CD14-positive monocyte (primary cell): ENCODE measurements at regions not wholly inside any gene's neighbourhood (a gene's known extent, or its start where the extent isn't known, plus 50 kb on each side); places are given as distances from the start of the nearest gene placed in this dataset.

Source experiments
- DNase-seq, 3 donors: peaks; one replicate each; pipeline ENCODE4 v3.0.0-alpha.2; 2011 to 2022
- H2AFZ ChIP-seq: 2 replicates; pipeline ENCODE4 v1.6.0; 2012; ENCODE audit warnings: mild to moderate bottlenecking, low read depth, low read length, inconsistent platforms; ENCODE audit not compliant: insufficient read depth, poor library complexity, severe bottlenecking
- H3K27ac ChIP-seq, 2 donors: 1 replicate in 1 of 2; 2 replicates in 1 of 2; pipeline ENCODE4 v1.5.1; 2012 to 2013; ENCODE audit warnings: low read length in 2 of 2, control low read depth in 1 of 2, inconsistent platforms in 1 of 2, low read depth in 1 of 2, mild to moderate bottlenecking in 1 of 2
- H3K27me3 ChIP-seq, 2 donors: one replicate each; pipeline versions ENCODE4 v1.6.0 to v1.6.1; 2011 to 2013; ENCODE audit warnings: low read length in 2 of 2; ENCODE audit not compliant: control insufficient read depth in 2 of 2, insufficient read depth in 2 of 2
- H3K36me3 ChIP-seq, 2 donors: replicated peaks in 1 of 2; 1 replicate in 1 of 2; 2 replicates in 1 of 2; pipeline versions ENCODE4 v1.5.1 to v1.6.1; 2012 to 2013; ENCODE audit warnings: low read length in 2 of 2, control low read depth in 1 of 2, inconsistent platforms in 1 of 2, mild to moderate bottlenecking in 1 of 2; ENCODE audit not compliant: insufficient read depth in 2 of 2, control insufficient read depth in 1 of 2
- H3K4me1 ChIP-seq, 2 donors: 1 replicate in 1 of 2; 2 replicates in 1 of 2; pipeline versions ENCODE4 v1.5.1 to v1.6.1; 2012 to 2013; ENCODE audit warnings: low read length in 2 of 2, control low read depth in 1 of 2, inconsistent platforms in 1 of 2, mild to moderate bottlenecking in 1 of 2, moderate library complexity in 1 of 2; ENCODE audit not compliant: insufficient read depth in 2 of 2, control insufficient read depth in 1 of 2
- H3K4me2 ChIP-seq: replicated peaks from 2 replicates; pipeline ENCODE3; 2012; ENCODE audit warnings: low read length, moderate library complexity, mild to moderate bottlenecking; ENCODE audit not compliant: poor library complexity, severe bottlenecking; ENCODE audit errors: extremely low read depth
- H3K4me3 ChIP-seq, 3 experiments: fragments of 200-600 bp in 1 of 3; sonication (generic) in 1 of 3; replicated peaks in 1 of 3; 1 replicate in 2 of 3; 2 replicates in 1 of 3; pipeline ENCODE4 v1.5.1; 2011 to 2013; ENCODE audit warnings: low read length in 3 of 3, mild to moderate bottlenecking in 3 of 3, control low read depth in 2 of 3, low read depth in 2 of 3, inconsistent platforms in 1 of 3, moderate library complexity in 1 of 3
- H3K79me2 ChIP-seq: 2 replicates; pipeline ENCODE4 v1.6.0; 2012; ENCODE audit warnings: mild to moderate bottlenecking, control low read depth, inconsistent platforms, low read length, moderate library complexity; ENCODE audit not compliant: insufficient read depth
- H3K9ac ChIP-seq: 2 replicates; pipeline ENCODE4 v1.6.0; 2017; ENCODE audit warnings: low read length, mild to moderate bottlenecking; ENCODE audit not compliant: insufficient read depth, poor library complexity, severe bottlenecking
- H3K9me3 ChIP-seq, 2 donors: replicated peaks in 1 of 2; 1 replicate in 1 of 2; 2 replicates in 1 of 2; pipeline versions ENCODE4 v1.5.1 to v1.6.1; 2012 to 2013; ENCODE audit warnings: low read length in 2 of 2, control low read depth in 1 of 2; ENCODE audit not compliant: control insufficient read depth in 1 of 2, insufficient read depth in 1 of 2
- H4K20me1 ChIP-seq: 2 replicates; pipeline ENCODE4 v1.6.0; 2012; ENCODE audit warnings: mild to moderate bottlenecking, low read length, control low read depth, moderate library complexity; ENCODE audit not compliant: insufficient read depth
- H3K27ac Mint-ChIP-seq, 7 donors: one replicate each; pipeline ENCODE4 v1.8.0; 2020; ENCODE audit warnings: mild to moderate bottlenecking in 7 of 7, mixed read lengths in 7 of 7, moderate library complexity in 6 of 7, inconsistent platforms in 2 of 7
- H3K27me3 Mint-ChIP-seq, 3 donors: one replicate each; pipeline ENCODE4 v1.8.0; 2021 to 2022; ENCODE audit warnings: low read depth in 3 of 3, mild to moderate bottlenecking in 3 of 3, mixed read lengths in 3 of 3, moderate library complexity in 3 of 3, inconsistent platforms in 1 of 3
- H3K36me3 Mint-ChIP-seq, 2 donors: one replicate each; pipeline ENCODE4 v1.8.0; 2020; ENCODE audit warnings: mixed read lengths in 2 of 2, inconsistent platforms in 1 of 2, mild to moderate bottlenecking in 1 of 2
- H3K4me1 Mint-ChIP-seq: one replicate; pipeline ENCODE4 v1.8.0; 2020; ENCODE audit warnings: mild to moderate bottlenecking, mixed read lengths
- H3K4me3 Mint-ChIP-seq, 2 donors: one replicate each; pipeline ENCODE4 v1.8.0; 2020; ENCODE audit warnings: mild to moderate bottlenecking in 2 of 2, mixed read lengths in 2 of 2, moderate library complexity in 1 of 2
- H3K9me3 Mint-ChIP-seq, 7 donors: one replicate each; pipeline ENCODE4 v1.8.0; 2020 to 2022; ENCODE audit warnings: mixed read lengths in 7 of 7, mild to moderate bottlenecking in 6 of 7, moderate library complexity in 6 of 7, inconsistent platforms in 2 of 7
- WGBS: methylation state at CpG from one replicate; pipeline ENCODE4 v1.1.5; 2013; ENCODE audit warnings: missing lambda C conversion rate; ENCODE audit not compliant: insufficient coverage; 5-methylcytosine and 5-hydroxymethylcytosine counted together
- intact Hi-C, 2 donors: fragments of 100-400 bp; cut with micrococcal nuclease; formaldehyde crosslinking; loops; one replicate each; pipeline versions ENCODE4 v1.15.0 to v1.15.1; 2023
- TF ChIP-seq, protein P1 (sequence below): fragments of 200-600 bp; IDR thresholded peaks from one replicate; pipeline ENCODE4 v1.8.0; 2022; ENCODE audit warnings: antibody characterized with exemption, mild to moderate bottlenecking

DNA sequence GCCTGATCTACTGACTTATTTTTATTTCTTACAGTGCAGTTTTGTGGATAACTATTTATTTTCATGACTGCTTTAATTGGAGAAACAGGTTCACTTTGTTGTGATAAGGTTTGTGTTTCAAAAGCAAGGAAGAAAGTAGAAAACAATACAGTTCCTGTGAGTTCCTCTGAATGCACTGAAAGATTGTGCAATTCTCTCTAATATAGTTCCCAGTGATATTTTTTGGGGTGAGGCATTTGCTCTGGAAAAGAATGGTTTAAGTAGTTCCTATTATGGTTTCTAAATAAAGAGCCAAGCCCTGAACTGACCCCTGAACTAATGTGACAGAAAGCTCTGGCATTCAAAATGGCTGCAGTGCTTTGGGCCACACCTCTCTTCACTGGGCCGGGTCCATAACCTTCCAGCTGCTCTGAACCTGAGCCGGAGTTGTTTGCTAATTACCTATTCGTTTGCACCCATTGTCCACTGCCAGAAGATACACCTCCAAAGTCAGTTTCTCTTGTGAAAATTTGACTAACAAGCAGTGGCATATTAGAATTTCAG is 56.6 kb upstream of the VTCN1 start:
- no peaks in the 10 kb centered on the region for H3K36me3 Mint-ChIP-seq
- no peaks in the 10 kb centered on the region for H4K20me1 ChIP-seq
- H3K4me1 Mint-ChIP-seq: no peaks in the 10 kb centered on the region
- H3K4me2 ChIP-seq: no peak overlapping the region
- no peaks in the 10 kb centered on the region for H3K4me1 ChIP-seq
- WGBS: 91% methylated on average over 3 of the region's 3 CpGs
- DNase-seq: no peak
- H3K36me3 ChIP-seq: no peaks in the 10 kb centered on the region
- no peak overlapping the region for H3K9ac ChIP-seq
- no peaks in the 10 kb centered on the region for H3K9me3 Mint-ChIP-seq
- H3K27me3 ChIP-seq: no peaks in the 10 kb centered on the region
- H2AFZ ChIP-seq: no peak overlapping the region
- H3K79me2 ChIP-seq: no peaks in the 10 kb centered on the region
- no peaks in the 10 kb centered on the region for H3K9me3 ChIP-seq
- no peak overlapping the region for H3K4me3 ChIP-seq
- intact Hi-C loops: no loop called here
- TF ChIP-seq, protein P1, sequence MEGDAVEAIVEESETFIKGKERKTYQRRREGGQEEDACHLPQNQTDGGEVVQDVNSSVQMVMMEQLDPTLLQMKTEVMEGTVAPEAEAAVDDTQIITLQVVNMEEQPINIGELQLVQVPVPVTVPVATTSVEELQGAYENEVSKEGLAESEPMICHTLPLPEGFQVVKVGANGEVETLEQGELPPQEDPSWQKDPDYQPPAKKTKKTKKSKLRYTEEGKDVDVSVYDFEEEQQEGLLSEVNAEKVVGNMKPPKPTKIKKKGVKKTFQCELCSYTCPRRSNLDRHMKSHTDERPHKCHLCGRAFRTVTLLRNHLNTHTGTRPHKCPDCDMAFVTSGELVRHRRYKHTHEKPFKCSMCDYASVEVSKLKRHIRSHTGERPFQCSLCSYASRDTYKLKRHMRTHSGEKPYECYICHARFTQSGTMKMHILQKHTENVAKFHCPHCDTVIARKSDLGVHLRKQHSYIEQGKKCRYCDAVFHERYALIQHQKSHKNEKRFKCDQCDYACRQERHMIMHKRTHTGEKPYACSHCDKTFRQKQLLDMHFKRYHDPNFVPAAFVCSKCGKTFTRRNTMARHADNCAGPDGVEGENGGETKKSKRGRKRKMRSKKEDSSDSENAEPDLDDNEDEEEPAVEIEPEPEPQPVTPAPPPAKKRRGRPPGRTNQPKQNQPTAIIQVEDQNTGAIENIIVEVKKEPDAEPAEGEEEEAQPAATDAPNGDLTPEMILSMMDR: no peak
- no peak overlapping the region for H3K27ac ChIP-seq
- H3K27ac Mint-ChIP-seq: no peak overlapping the region
- peaks cover 0 to 2% (median 0%) of the 10 kb centered on the region in 3 donors for H3K27me3 Mint-ChIP-seq
- no peak overlapping the region for H3K4me3 Mint-ChIP-seq

DNA sequence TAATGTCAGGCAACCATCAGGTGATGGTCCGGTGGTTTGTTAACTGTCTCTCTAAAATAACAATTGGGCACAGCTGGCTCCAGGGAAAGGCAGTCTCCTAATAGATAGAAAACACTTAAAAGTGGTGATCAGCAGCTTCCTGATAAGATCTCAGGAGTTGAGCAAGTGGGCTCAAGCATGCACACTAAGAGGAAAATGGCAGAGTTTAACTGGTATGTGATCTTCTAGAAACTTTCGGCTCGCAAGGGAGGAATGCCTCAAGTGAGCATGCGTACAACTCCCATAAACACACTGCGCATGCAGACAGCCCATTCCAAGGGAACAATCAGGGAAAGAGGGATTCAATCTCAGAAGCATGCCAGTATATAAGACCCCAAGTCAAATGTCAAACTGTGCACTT is 52.2 kb upstream of the VTCN1 start:
- no peaks in the 10 kb centered on the region for H3K36me3 Mint-ChIP-seq
- peaks cover 0 to 2% (median 2%) of the 10 kb centered on the region in 3 donors for H3K27me3 Mint-ChIP-seq
- H3K4me1 Mint-ChIP-seq: no peaks in the 10 kb centered on the region

More for the DNA sequence above, 52.2 kb upstream of the VTCN1 start:
- no peak overlapping the region for H3K9ac ChIP-seq
- no peak for DNase-seq
- no peak overlapping the region for H3K27ac Mint-ChIP-seq
- no peak overlapping the region for H3K4me3 ChIP-seq
- TF ChIP-seq, protein P1: no peak
- peaks cover 5 to 8% of the 10 kb centered on the region in 2 donors for H3K9me3 ChIP-seq
- no peaks in the 10 kb centered on the region for H3K36me3 ChIP-seq
- no peak overlapping the region for H3K4me3 Mint-ChIP-seq
- H3K79me2 ChIP-seq: no peaks in the 10 kb centered on the region
- no peaks in the 10 kb centered on the region for H3K27me3 ChIP-seq
- intact Hi-C loops: no loop called here
- no peaks in the 10 kb centered on the region for H4K20me1 ChIP-seq
- no peak overlapping the region for H2AFZ ChIP-seq
- H3K4me1 ChIP-seq: no peaks in the 10 kb centered on the region
- peaks cover 0 to 9% (median 3%) of the 10 kb centered on the region in 7 donors for H3K9me3 Mint-ChIP-seq
- H3K27ac ChIP-seq: no peak overlapping the region
- H3K4me2 ChIP-seq: no peak overlapping the region
- WGBS: 100% methylated on average over 3 of the region's 5 CpGs
